Right lobe of liver (tissue), 6 donors: ENCODE measurements at regions not wholly inside any gene's neighbourhood (a gene's known extent, or its start where the extent isn't known, plus 50 kb on each side); places are given as distances from the start of the nearest gene placed in this dataset.

Experiments
- ATAC-seq, 4 donors: fragments of 200-7000 bp; cut with Tn5 transposase; one replicate each; pipeline ENCODE4 v1.9.1; 2020; ENCODE audit warnings: mild to moderate bottlenecking in 4 of 4, moderate library complexity in 4 of 4
- DNase-seq, 3 donors: peaks; one replicate each; pipeline ENCODE4 v3.0.0-alpha.2; 2020
- H3K27ac ChIP-seq, 3 donors: fragments of 200-600 bp; one replicate each; pipeline ENCODE4 v1.8.0; 2022
- H3K27me3 ChIP-seq, 2 donors: fragments of 200-600 bp; one replicate each; pipeline ENCODE4 v1.8.0; 2022
- H3K36me3 ChIP-seq, 4 donors: fragments of 200-600 bp; sonication (generic) in 1 of 4; one replicate each; pipeline versions ENCODE4 v1.5.1 to v1.8.0; 2017 to 2022; ENCODE audit warnings: control low read depth in 1 of 4
- H3K4me1 ChIP-seq, 4 donors: fragments of 200-600 bp; sonication (generic) in 1 of 4; one replicate each; pipeline versions ENCODE4 v1.5.1 to v1.8.0; 2017 to 2022; ENCODE audit warnings: control low read depth in 1 of 4
- H3K4me3 ChIP-seq, 3 donors: fragments of 200-600 bp; one replicate each; pipeline ENCODE4 v1.8.0; 2022
- H3K9me3 ChIP-seq, 4 donors: fragments of 200-600 bp; sonication (generic) in 1 of 4; one replicate each; pipeline versions ENCODE4 v1.5.1 to v1.8.0; 2017 to 2022; ENCODE audit warnings: control low read depth in 1 of 4
- POLR2A ChIP-seq: fragments of 450-650 bp; IDR thresholded peaks from one replicate; pipeline ENCODE4 v1.6.1; 2017; ENCODE audit warnings: antibody characterized with exemption, mild to moderate bottlenecking
- WGBS: methylation state at CpG from one replicate; pipeline ENCODE4 v1.1.6; 2018; ENCODE audit warnings: low coverage, low lambda C conversion rate; ENCODE audit not compliant: insufficient coverage; ENCODE audit errors: missing lambda C conversion rate; 5-methylcytosine and 5-hydroxymethylcytosine counted together
- intact Hi-C, 2 donors: fragments of 100-400 bp; cut with DNase I; formaldehyde crosslinking; loops; one replicate each; pipeline versions ENCODE4 v1.11.2 to v1.14.1; 2022
- TF ChIP-seq, protein P1 (sequence below), 4 donors: fragments of 200-600 bp in 3 of 4; fragments of 450-650 bp in 1 of 4; IDR thresholded peaks; one replicate each; pipeline versions ENCODE4 v1.5.1 to v1.8.0; 2016 to 2022; ENCODE audit warnings: antibody characterized with exemption in 4 of 4, mild to moderate bottlenecking in 2 of 4
- donor health status: DM: no; HTN: yes; CAD: no.
- donor health status: DM: no; HTN: no; CAD: no.
- donor health status: DM: no; HTN: no; CAD: no.
- donor health status: DM: no; HTN: yes; CAD: no.
- donor health status: DM: no; HTN: yes; CAD: no.

DNA sequence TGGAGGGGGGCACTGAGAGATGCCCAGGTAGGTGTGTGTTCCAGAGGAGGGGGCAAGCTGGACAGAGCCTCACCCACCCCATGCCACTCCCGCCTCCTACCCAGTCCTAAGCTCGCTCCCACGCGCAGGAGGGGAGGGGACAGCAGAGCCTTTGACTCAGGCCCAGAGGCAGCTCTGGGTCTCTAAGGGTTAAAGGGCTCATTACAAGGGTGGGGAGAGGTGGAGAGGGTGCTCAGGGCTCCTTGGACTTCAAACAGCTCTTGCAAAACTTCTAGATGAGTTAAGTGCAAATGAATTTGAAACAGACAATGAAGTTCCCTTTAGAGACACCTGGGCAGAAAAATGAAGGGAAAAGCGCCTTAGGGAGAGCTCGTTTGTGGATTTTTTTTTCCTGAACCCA is 104.2 kb upstream of the CASZ1 start:
- ATAC-seq, result no peak
- intact Hi-C loops, result no loop called here
- no peak overlapping the region for H3K27ac ChIP-seq

DNA sequence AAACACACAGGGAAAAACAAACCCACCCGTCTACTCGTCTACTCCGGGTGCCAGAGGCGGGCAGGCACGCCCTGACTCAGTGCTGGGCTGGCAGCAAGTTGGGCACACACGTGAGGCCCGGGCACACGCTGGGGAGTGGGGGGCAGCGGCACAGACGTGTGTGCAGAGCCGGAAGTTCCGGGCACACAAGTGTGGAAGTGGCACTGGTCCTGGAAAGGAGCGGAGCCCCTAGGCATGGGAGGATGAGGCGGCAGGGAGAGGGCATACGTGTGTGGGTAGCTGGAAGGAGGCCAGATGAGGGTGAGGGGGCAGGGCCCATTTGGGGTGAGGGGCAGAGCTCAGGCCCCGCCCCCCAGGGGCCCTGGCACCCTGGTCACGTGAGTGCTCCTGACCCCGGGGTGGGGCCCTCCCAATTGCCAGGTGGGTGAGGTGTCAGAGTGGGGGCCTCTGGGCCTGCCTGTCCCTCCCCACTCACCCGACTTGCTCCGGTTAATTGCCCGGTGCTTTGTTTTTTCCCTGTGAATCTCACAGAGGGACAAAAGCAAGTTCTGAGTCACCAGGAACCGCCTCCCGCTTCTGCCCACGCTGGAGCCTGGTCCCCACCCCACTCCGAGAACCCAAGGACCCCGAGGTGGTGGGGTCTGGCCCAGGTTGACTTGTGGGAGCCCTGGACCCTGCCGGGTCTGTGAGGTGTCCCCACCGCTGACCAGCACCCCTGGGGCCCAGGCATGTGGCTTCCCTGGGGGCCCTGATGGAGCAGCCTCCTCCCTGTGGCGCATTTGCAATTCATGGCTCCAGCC is 104.8 kb upstream of the CASZ1 start:
- Histone ChIP-seq H3K4me1 (no peaks in the 10 kb centered on the region), H3K27me3 (no peaks in the 10 kb centered on the region), H3K36me3 (no peaks in the 10 kb centered on the region), H3K4me3 (no peak overlapping the region), H3K27ac (no peak overlapping the region), H3K9me3 (no peaks in the 10 kb centered on the region)
- ATAC-seq (no peak), DNase-seq (peak in 1 of 3 donors; percentile 43)
- intact Hi-C loops, result no loop called here
- 63% methylated on average over 5 of the region's 29 CpGs for WGBS
- TF ChIP-seq POLR2A, result no peak
- TF ChIP-seq, protein P1, sequence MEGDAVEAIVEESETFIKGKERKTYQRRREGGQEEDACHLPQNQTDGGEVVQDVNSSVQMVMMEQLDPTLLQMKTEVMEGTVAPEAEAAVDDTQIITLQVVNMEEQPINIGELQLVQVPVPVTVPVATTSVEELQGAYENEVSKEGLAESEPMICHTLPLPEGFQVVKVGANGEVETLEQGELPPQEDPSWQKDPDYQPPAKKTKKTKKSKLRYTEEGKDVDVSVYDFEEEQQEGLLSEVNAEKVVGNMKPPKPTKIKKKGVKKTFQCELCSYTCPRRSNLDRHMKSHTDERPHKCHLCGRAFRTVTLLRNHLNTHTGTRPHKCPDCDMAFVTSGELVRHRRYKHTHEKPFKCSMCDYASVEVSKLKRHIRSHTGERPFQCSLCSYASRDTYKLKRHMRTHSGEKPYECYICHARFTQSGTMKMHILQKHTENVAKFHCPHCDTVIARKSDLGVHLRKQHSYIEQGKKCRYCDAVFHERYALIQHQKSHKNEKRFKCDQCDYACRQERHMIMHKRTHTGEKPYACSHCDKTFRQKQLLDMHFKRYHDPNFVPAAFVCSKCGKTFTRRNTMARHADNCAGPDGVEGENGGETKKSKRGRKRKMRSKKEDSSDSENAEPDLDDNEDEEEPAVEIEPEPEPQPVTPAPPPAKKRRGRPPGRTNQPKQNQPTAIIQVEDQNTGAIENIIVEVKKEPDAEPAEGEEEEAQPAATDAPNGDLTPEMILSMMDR (IDR thresholded peaks at IDR 0.05), result no peak

More for the DNA sequence above, 104.2 kb upstream of the CASZ1 start:
- 55% methylated on average over 2 of the region's 6 CpGs for WGBS
- TF ChIP-seq, protein P1 (IDR thresholded peaks at IDR 0.05), result no peak
- no peak for TF ChIP-seq POLR2A
- Histone ChIP-seq H3K27me3 (no peaks in the 10 kb centered on the region), H3K4me3 (no peak overlapping the region), H3K36me3 (no peaks in the 10 kb centered on the region), H3K9me3 (no peaks in the 10 kb centered on the region), H3K4me1 (no peaks in the 10 kb centered on the region)
- peak in 1 of 3 donors; percentile 23 for DNase-seq

DNA sequence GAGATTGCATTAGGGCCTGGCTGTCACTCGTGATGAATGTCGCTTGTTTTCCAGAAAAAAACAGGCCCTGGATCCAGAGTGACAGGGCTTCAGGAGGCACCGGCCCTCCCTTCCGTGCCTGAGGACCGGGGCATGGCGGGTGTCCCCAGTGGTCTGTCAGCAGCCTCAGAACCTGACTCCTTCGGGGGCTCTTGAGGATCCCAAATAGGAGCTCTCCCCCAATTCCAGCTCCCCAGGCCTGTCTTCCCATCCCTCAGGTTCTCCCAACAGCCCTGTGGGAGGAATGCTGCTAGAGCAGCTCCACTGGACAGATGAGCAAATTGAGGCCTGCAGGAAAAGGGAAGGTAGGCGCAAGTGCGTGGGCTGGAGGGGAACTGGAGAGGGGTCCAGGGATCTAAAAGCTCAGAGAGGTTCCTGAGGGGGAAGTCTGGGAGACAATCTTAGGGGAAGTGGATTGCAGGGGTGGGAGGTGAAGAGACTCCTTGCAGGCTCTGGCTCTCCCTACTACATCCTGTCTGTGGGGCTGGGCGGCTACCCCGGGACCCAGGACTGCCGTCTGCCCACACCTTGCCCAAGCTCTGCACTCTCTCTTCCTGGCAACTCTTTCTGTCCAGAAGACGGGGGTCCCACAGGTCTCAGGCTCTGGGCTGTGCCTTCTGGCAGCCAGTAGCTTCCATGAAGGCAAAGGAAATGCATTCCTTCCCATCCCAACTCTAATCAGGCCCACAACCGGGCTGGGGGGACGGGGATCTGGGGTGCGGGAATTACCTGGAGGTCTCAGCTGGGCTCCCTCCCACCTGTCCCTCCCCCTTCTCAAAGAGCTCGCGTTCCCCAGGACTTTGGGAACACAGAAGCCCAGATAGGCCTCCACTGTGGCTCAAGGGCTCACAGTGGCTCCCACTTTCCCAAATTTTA is 105.7 kb upstream of the CASZ1 start:
- intact Hi-C loops, result no loop called here
- H3K4me1 ChIP-seq, result no peaks in the 10 kb centered on the region
- H3K36me3 ChIP-seq, result no peaks in the 10 kb centered on the region
- H3K4me3 ChIP-seq, result no peak overlapping the region
- ATAC-seq (no peak), DNase-seq (peak in 1 of 3 donors; percentile 31)
- no peak overlapping the region for H3K27ac ChIP-seq
- WGBS, result 60% methylated on average over 2 of the region's 18 CpGs
- TF ChIP-seq, protein P1 (IDR thresholded peaks at IDR 0.05), result no peak
- TF ChIP-seq POLR2A, result no peak
- H3K27me3 ChIP-seq, result no peaks in the 10 kb centered on the region
- H3K9me3 ChIP-seq, result no peaks in the 10 kb centered on the region

DNA sequence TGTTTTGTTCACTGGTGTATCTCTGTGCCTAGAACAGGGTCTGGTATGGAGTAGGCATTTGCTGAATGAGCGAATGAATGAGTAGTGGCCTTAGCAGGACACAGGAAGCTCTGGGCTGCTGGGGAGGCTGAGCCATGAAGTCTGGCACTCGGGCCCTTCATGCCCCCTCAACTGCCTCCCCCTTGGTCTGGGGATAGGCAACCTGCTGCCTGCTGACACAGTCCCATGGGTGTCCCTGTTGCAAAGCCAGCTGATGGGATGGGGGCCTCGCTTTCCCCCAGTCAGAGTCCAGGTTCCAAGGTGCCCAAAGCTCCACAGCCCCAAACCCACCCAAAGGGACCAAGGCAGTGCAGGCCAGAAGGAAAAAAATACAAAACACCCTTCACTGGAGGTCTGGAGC is 107.0 kb upstream of the CASZ1 start:
- H3K27me3 ChIP-seq, result no peaks in the 10 kb centered on the region
- no peak overlapping the region for H3K4me3 ChIP-seq
- H3K4me1 ChIP-seq, result no peaks in the 10 kb centered on the region
- no peaks in the 10 kb centered on the region for H3K36me3 ChIP-seq
- ATAC-seq, result no peak
- no peak overlapping the region for H3K27ac ChIP-seq
- DNase-seq, result peak in 1 of 3 donors; percentile 46
- TF ChIP-seq, protein P1 (IDR thresholded peaks at IDR 0.05), result no peak
- no peak for TF ChIP-seq POLR2A
- no peaks in the 10 kb centered on the region for H3K9me3 ChIP-seq
- WGBS, result no CpG with 5 or more reads among the region's 3 CpGs
- intact Hi-C loops, result no loop called here
